Natural killer cell (primary cell): ENCODE measurements at regions not wholly inside any gene's neighbourhood (a gene's known extent, or its start where the extent isn't known, plus 50 kb on each side); places are given as distances from the start of the nearest gene placed in this dataset.

Source experiments
- ATAC-seq, 3 donors: fragments of 150-1000 bp in 2 of 3; fragments of 200-7000 bp in 1 of 3; cut with Tn5 transposase; 1 replicate in 1 of 3; 2 replicates in 2 of 3; pipeline ENCODE4 v1.10.0; 2021; ENCODE audit warnings: mild to moderate bottlenecking in 2 of 3, moderate library complexity in 2 of 3
- DNase-seq, 2 donors: peaks; one replicate each; pipeline versions ENCODE4 v3.0.0 to v3.0.0-alpha.2; 2013 to 2021; ENCODE audit warnings: mixed read lengths in 1 of 2
- H3K27ac ChIP-seq: one replicate; pipeline ENCODE4 v1.5.1; 2013; ENCODE audit warnings: mild to moderate bottlenecking, low read length
- H3K27me3 ChIP-seq: one replicate; pipeline ENCODE4 v1.6.1; 2013; ENCODE audit warnings: low read length; ENCODE audit not compliant: control insufficient read depth, insufficient read depth
- H3K36me3 ChIP-seq: one replicate; pipeline ENCODE4 v1.6.1; 2013; ENCODE audit warnings: low read length; ENCODE audit not compliant: control insufficient read depth, insufficient read depth
- H3K4me1 ChIP-seq: one replicate; pipeline ENCODE4 v1.6.1; 2013; ENCODE audit warnings: low read length; ENCODE audit not compliant: control insufficient read depth, insufficient read depth
- H3K4me3 ChIP-seq: one replicate; pipeline ENCODE4 v1.5.1; 2013; ENCODE audit warnings: low read length
- H3K9me3 ChIP-seq: one replicate; pipeline ENCODE4 v1.6.1; 2013; ENCODE audit warnings: low read length; ENCODE audit not compliant: control insufficient read depth, insufficient read depth
- H3K27ac Mint-ChIP-seq, 2 donors: one replicate each; pipeline ENCODE4 v1.8.0; 2022; ENCODE audit warnings: mild to moderate bottlenecking in 2 of 2, mixed read lengths in 2 of 2, moderate library complexity in 1 of 2
- H3K27me3 Mint-ChIP-seq, 2 donors: one replicate each; pipeline ENCODE4 v1.8.0; 2022; ENCODE audit warnings: low read depth in 2 of 2, mixed read lengths in 2 of 2
- H3K36me3 Mint-ChIP-seq: one replicate; pipeline ENCODE4 v1.8.0; 2022; ENCODE audit warnings: mixed read lengths
- H3K4me1 Mint-ChIP-seq, 2 donors: one replicate each; pipeline ENCODE4 v1.8.0; 2022; ENCODE audit warnings: mixed read lengths in 2 of 2
- H3K4me3 Mint-ChIP-seq: one replicate; pipeline ENCODE4 v1.8.0; 2022; ENCODE audit warnings: mild to moderate bottlenecking, moderate library complexity, mixed read lengths
- H3K9me3 Mint-ChIP-seq, 2 donors: one replicate each; pipeline ENCODE4 v1.8.0; 2022; ENCODE audit warnings: mixed read lengths in 2 of 2
- CTCF ChIP-seq: fragments of 200-600 bp; IDR thresholded peaks from one replicate; pipeline ENCODE4 v1.8.0; 2022; ENCODE audit warnings: antibody characterized with exemption
- WGBS: methylation state at CpG from one replicate; pipeline ENCODE4 v1.1.7; 2013; ENCODE audit warnings: missing lambda C conversion rate; ENCODE audit not compliant: insufficient coverage; 5-methylcytosine and 5-hydroxymethylcytosine counted together
- intact Hi-C: fragments of 100-400 bp; cut with micrococcal nuclease; formaldehyde crosslinking; loops from one replicate; pipeline ENCODE4 v1.14.2; 2022

- no peaks in the 10 kb centered on the region for H3K4me1 ChIP-seq
- H3K36me3 ChIP-seq, result no peaks in the 10 kb centered on the region
- no peak overlapping the region for H3K4me3 ChIP-seq
- Mint-ChIP-seq H3K9me3 (peaks cover 0 to 2% of the 10 kb centered on the region in 2 donors), H3K36me3 (no peaks in the 10 kb centered on the region), H3K27ac (no peak overlapping the region), H3K4me1 (no peaks in the 10 kb centered on the region), H3K27me3 (peaks cover 18 to 48% of the 10 kb centered on the region in 2 donors), H3K4me3 (no peak overlapping the region)
- WGBS, result 90% methylated on average over 4 of the region's 5 CpGs
- no peaks in the 10 kb centered on the region for H3K27me3 ChIP-seq
- no peak for ATAC-seq
- TF ChIP-seq CTCF, result no peak
- DNase-seq, result no peak
- intact Hi-C loops, result no loop called here
- no peaks in the 10 kb centered on the region for H3K9me3 ChIP-seq
- H3K27ac ChIP-seq, result no peak overlapping the region
Measured at GRCh38 chr10:33880291-33880690, 545.8 kb upstream of the NRP1 start.

- H3K4me3 Mint-ChIP-seq, result no peak overlapping the region
- H3K4me1 ChIP-seq, result no peaks in the 10 kb centered on the region
- no peak overlapping the region for H3K27ac ChIP-seq
- H3K9me3 Mint-ChIP-seq, result peaks cover 0 to 2% of the 10 kb centered on the region in 2 donors
- no peaks in the 10 kb centered on the region for H3K36me3 ChIP-seq
- whole genome bisulfite sequencing, result 90% methylated on average over 10 of the region's 10 CpGs
- DNase-seq (no peak), ATAC-seq (no peak)
- H3K9me3 ChIP-seq, result no peaks in the 10 kb centered on the region
- peaks cover 16 to 39% of the 10 kb centered on the region in 2 donors for H3K27me3 Mint-ChIP-seq
- H3K4me1 Mint-ChIP-seq, result no peaks in the 10 kb centered on the region
- H3K36me3 Mint-ChIP-seq, result no peaks in the 10 kb centered on the region
- no peak for TF ChIP-seq CTCF
- H3K27ac Mint-ChIP-seq, result no peak overlapping the region
- H3K4me3 ChIP-seq, result no peak overlapping the region
- H3K27me3 ChIP-seq, result no peaks in the 10 kb centered on the region
- intact Hi-C loops, result no loop called here
Measured at GRCh38 chr10:33878238-33878786, 543.8 kb upstream of the NRP1 start.

- no peak overlapping the region for H3K27ac Mint-ChIP-seq
- no peaks in the 10 kb centered on the region for H3K36me3 Mint-ChIP-seq
- Histone ChIP-seq H3K4me3 (no peak overlapping the region), H3K27me3 (peaks cover 4% of the 10 kb centered on the region), H3K4me1 (no peaks in the 10 kb centered on the region), H3K9me3 (no peaks in the 10 kb centered on the region), H3K27ac (no peak overlapping the region), H3K36me3 (no peaks in the 10 kb centered on the region)
- 92% methylated on average over 8 of the region's 9 CpGs for WGBS
- no peak for ATAC-seq
- H3K9me3 Mint-ChIP-seq, result peaks cover 0 to 2% of the 10 kb centered on the region in 2 donors
- TF ChIP-seq CTCF, result no peak
- no peak overlapping the region for H3K4me3 Mint-ChIP-seq
- no peak for DNase-seq
- H3K4me1 Mint-ChIP-seq, result peaks cover 3 to 4% of the 10 kb centered on the region in 2 donors
- intact Hi-C loops, result no loop called here
- H3K27me3 Mint-ChIP-seq, result peaks cover 19 to 44% of the 10 kb centered on the region in 2 donors
Measured at GRCh38 chr10:33876584-33877400, 542.3 kb upstream of the NRP1 start.
